ENCODE measurements at regions not wholly inside any gene's neighbourhood (a gene's known extent, or its start where the extent isn't known, plus 50 kb on each side); places are given as distances from the start of the nearest gene placed in this dataset.

GRCh38 chrX:8084006-8084405 is 87.1 kb downstream of the VCX2 start:
- FAIRE-seq, result peak; percentile 83
- Histone ChIP-seq H3K9ac (ENCODE audit: low read length) (no peak overlapping the region), H3K4me3 (ENCODE audit: insufficient read depth, low read depth, low read length) (no peak overlapping the region), H3K36me3 (ENCODE audit: insufficient read depth, low read length) (no peaks in the 10 kb centered on the region), H4K20me1 (ENCODE audit: insufficient read depth, low read length) (no peaks in the 10 kb centered on the region), H2AFZ (ENCODE audit: low read depth, low read length) (no peak overlapping the region), H3K79me2 (ENCODE audit: insufficient read depth, low read length) (no peaks in the 10 kb centered on the region), H3K4me1 (ENCODE audit: insufficient read depth, low read length) (no peaks in the 10 kb centered on the region), H3K27ac (ENCODE audit: low read depth, low read length) (peak overlapping the region; percentile 58), H3K9me3 (ENCODE audit: insufficient read depth, low read depth, low read length) (no peaks in the 10 kb centered on the region), H3K4me2 (ENCODE audit: low read length) (peak overlapping the region; percentile 33), H3K27me3 (ENCODE audit: insufficient read depth, low read length) (no peaks in the 10 kb centered on the region)
- H3K36me3 Mint-ChIP-seq (ENCODE audit: low read depth, unreplicated experiment), result no peaks in the 10 kb centered on the region
- H3K27ac Mint-ChIP-seq (ENCODE audit: unreplicated experiment), result no peak overlapping the region
- no peak overlapping the region for H3K4me3 Mint-ChIP-seq (ENCODE audit: unreplicated experiment)
- no peaks in the 10 kb centered on the region for H3K9me3 Mint-ChIP-seq (ENCODE audit: unreplicated experiment)
- H3K4me1 Mint-ChIP-seq (ENCODE audit: low read depth, unreplicated experiment), result no peaks in the 10 kb centered on the region
- no peaks in the 10 kb centered on the region for H3K27me3 Mint-ChIP-seq (ENCODE audit: low read depth, unreplicated experiment)
- peak; percentile 93 for DNase-seq (ENCODE audit: low read depth)
- TF ChIP-seq CTCF (IDR thresholded peaks at IDR 0.05; ENCODE audit: insufficient read depth, low read depth, low read length), result no peak
- TF ChIP-seq EZH2 (IDR thresholded peaks at IDR 0.05; ENCODE audit: insufficient read depth, low read length), result no peak

- Histone ChIP-seq H3K27ac (ENCODE audit: low read depth, low read length) (peak overlapping the region; percentile 58), H3K79me2 (ENCODE audit: insufficient read depth, low read length) (no peaks in the 10 kb centered on the region), H2AFZ (ENCODE audit: low read depth, low read length) (no peak overlapping the region), H4K20me1 (ENCODE audit: insufficient read depth, low read length) (no peaks in the 10 kb centered on the region), H3K9ac (ENCODE audit: low read length) (no peak overlapping the region), H3K36me3 (ENCODE audit: insufficient read depth, low read length) (no peaks in the 10 kb centered on the region), H3K4me3 (ENCODE audit: insufficient read depth, low read depth, low read length) (no peak overlapping the region), H3K27me3 (ENCODE audit: insufficient read depth, low read length) (no peaks in the 10 kb centered on the region), H3K4me1 (ENCODE audit: insufficient read depth, low read length) (no peaks in the 10 kb centered on the region), H3K9me3 (ENCODE audit: insufficient read depth, low read depth, low read length) (no peaks in the 10 kb centered on the region), H3K4me2 (ENCODE audit: low read length) (peak overlapping the region; percentile 33)
- Mint-ChIP-seq H3K9me3 (ENCODE audit: unreplicated experiment) (no peaks in the 10 kb centered on the region), H3K27me3 (ENCODE audit: low read depth, unreplicated experiment) (no peaks in the 10 kb centered on the region), H3K4me1 (ENCODE audit: low read depth, unreplicated experiment) (no peaks in the 10 kb centered on the region), H3K4me3 (ENCODE audit: unreplicated experiment) (no peak overlapping the region), H3K36me3 (ENCODE audit: low read depth, unreplicated experiment) (no peaks in the 10 kb centered on the region), H3K27ac (ENCODE audit: unreplicated experiment) (no peak overlapping the region)
- no peak for TF ChIP-seq EZH2 (IDR thresholded peaks at IDR 0.05; ENCODE audit: insufficient read depth, low read length)
- no peak for TF ChIP-seq CTCF (IDR thresholded peaks at IDR 0.05; ENCODE audit: insufficient read depth, low read depth, low read length)
- peak; percentile 20 for FAIRE-seq
- peak; percentile 87 for DNase-seq (ENCODE audit: low read depth)
Measured at GRCh38 chrX:8083286-8083685, 87.8 kb downstream of the VCX2 start.

DNA sequence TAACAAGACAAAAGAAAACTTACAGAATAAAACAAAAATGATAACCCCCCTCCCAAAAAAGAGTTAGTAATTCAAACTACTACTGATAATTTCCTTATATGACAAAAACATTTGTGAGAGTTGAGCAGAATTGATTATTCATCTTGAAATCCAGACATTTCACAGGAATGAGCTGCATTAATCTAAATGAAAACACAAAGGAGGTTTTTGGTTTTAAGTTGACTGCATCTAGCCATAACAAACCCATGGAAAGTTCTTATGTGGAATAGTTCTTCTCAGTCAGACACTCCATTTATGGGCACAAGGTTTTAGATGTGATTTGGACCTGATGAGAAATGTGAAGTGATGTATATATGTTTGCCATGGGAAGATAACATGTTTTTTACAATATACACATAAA is 95.4 kb downstream of the VCX2 start:
- H3K36me3 Mint-ChIP-seq (ENCODE audit: low read depth, unreplicated experiment), result no peaks in the 10 kb centered on the region
- no peak overlapping the region for H3K4me3 Mint-ChIP-seq (ENCODE audit: unreplicated experiment)
- H3K27ac ChIP-seq (ENCODE audit: low read depth, low read length), result no peak overlapping the region
- no peaks in the 10 kb centered on the region for H3K27me3 ChIP-seq (ENCODE audit: insufficient read depth, low read length)
- H3K79me2 ChIP-seq (ENCODE audit: insufficient read depth, low read length), result no peaks in the 10 kb centered on the region
- FAIRE-seq (peak; percentile 81), DNase-seq (ENCODE audit: low read depth) (peak; percentile 77)
- H3K9ac ChIP-seq (ENCODE audit: low read length), result no peak overlapping the region
- no peaks in the 10 kb centered on the region for H3K9me3 ChIP-seq (ENCODE audit: insufficient read depth, low read depth, low read length)
- H3K4me2 ChIP-seq (ENCODE audit: low read length), result no peak overlapping the region
- no peaks in the 10 kb centered on the region for H3K4me1 Mint-ChIP-seq (ENCODE audit: low read depth, unreplicated experiment)
- no peak overlapping the region for H2AFZ ChIP-seq (ENCODE audit: low read depth, low read length)
- peaks cover 2% of the 10 kb centered on the region for H3K9me3 Mint-ChIP-seq (ENCODE audit: unreplicated experiment)
- no peaks in the 10 kb centered on the region for H3K4me1 ChIP-seq (ENCODE audit: insufficient read depth, low read length)
- no peak overlapping the region for H3K4me3 ChIP-seq (ENCODE audit: insufficient read depth, low read depth, low read length)
- peak overlapping the region; percentile 6 for H3K27ac Mint-ChIP-seq (ENCODE audit: unreplicated experiment)
- no peaks in the 10 kb centered on the region for H3K36me3 ChIP-seq (ENCODE audit: insufficient read depth, low read length)
- TF ChIP-seq CTCF (IDR thresholded peaks at IDR 0.05; ENCODE audit: insufficient read depth, low read depth, low read length) (no peak), EZH2 (IDR thresholded peaks at IDR 0.05; ENCODE audit: insufficient read depth, low read length) (no peak)
- no peaks in the 10 kb centered on the region for H3K27me3 Mint-ChIP-seq (ENCODE audit: low read depth, unreplicated experiment)
- no peaks in the 10 kb centered on the region for H4K20me1 ChIP-seq (ENCODE audit: insufficient read depth, low read length)

All from astrocyte (in vitro differentiated cells and primary cell).